GM12891 (cell line): ENCODE measurements at regions not wholly inside any gene's neighbourhood (a gene's known extent, or its start where the extent isn't known, plus 50 kb on each side); places are given as distances from the start of the nearest gene placed in this dataset.

Source experiments
- PAX5 ChIP-seq: IDR thresholded peaks from 2 replicates; pipeline ENCODE4 v1.6.1; 2011; ENCODE audit warnings: low read length, moderate library complexity, mild to moderate bottlenecking; ENCODE audit not compliant: insufficient read depth, severe bottlenecking
- POLR2A ChIP-seq: IDR thresholded peaks from 2 replicates; pipeline ENCODE4 v1.6.1; 2011; ENCODE audit warnings: low read depth, low read length, control low read depth
- POLR2AphosphoS5 ChIP-seq: IDR thresholded peaks from 2 replicates; pipeline ENCODE4 v1.6.1; 2011; ENCODE audit warnings: low read depth, low read length, control low read depth
- SPI1 ChIP-seq: IDR thresholded peaks from 2 replicates; pipeline ENCODE4 v1.6.1; 2011; ENCODE audit warnings: low read depth, low read length, control low read depth
- TAF1 ChIP-seq: IDR thresholded peaks from 2 replicates; pipeline ENCODE4 v1.6.1; 2011; ENCODE audit warnings: low read depth, low read length, control low read depth

GRCh38 chr14:49199159-49199558, 387.0 kb downstream of the RPS29 start:
- TF ChIP-seq POLR2A = no peak
- TF ChIP-seq POLR2AphosphoS5 = no peak
- no peak for TF ChIP-seq PAX5
- no peak for TF ChIP-seq TAF1
- no peak for TF ChIP-seq SPI1
